Activated T-cell treated with anti-CD3 and anti-CD28 coated beads for 4 hours (primary cell): ENCODE measurements at regions not wholly inside any gene's neighbourhood (a gene's known extent, or its start where the extent isn't known, plus 50 kb on each side); places are given as distances from the start of the nearest gene placed in this dataset.

ENCODE experiments used
- DNase-seq: peaks from one replicate; pipeline ENCODE4 v3.0.0-alpha.2; 2020

GRCh38 chr10:131653554-131654470 is 247.0 kb upstream of the PPP2R2D start:
- no peak for DNase-seq

GRCh38 chr10:131654471-131655087 is 246.2 kb upstream of the PPP2R2D start:
- DNase-seq, result no peak

GRCh38 chr10:131655101-131655849 is 245.5 kb upstream of the PPP2R2D start:
- no peak for DNase-seq

GRCh38 chr10:131656009-131656408 is 244.8 kb upstream of the PPP2R2D start:
- no peak for DNase-seq

GRCh38 chr10:131656431-131656841 is 244.4 kb upstream of the PPP2R2D start:
- DNase-seq, result no peak

GRCh38 chr10:131657318-131657984 is 243.4 kb upstream of the PPP2R2D start:
- DNase-seq, result no peak

GRCh38 chr10:131657985-131658330 is 242.8 kb upstream of the PPP2R2D start:
- DNase-seq, result no peak

- no peak for DNase-seq
Measured at GRCh38 chr10:131658476-131659110, 242.2 kb upstream of the PPP2R2D start.

- no peak for DNase-seq
Measured at GRCh38 chr10:131660427-131660826, 240.4 kb upstream of the PPP2R2D start.

GRCh38 chr10:131662851-131663250 is 238.0 kb upstream of the PPP2R2D start:
- no peak for DNase-seq

GRCh38 chr10:131663351-131663750 is 237.5 kb upstream of the PPP2R2D start:
- no peak for DNase-seq

GRCh38 chr10:131666091-131666490 is 234.7 kb upstream of the PPP2R2D start:
- no peak for DNase-seq

- DNase-seq, result no peak
Measured at GRCh38 chr10:131667047-131667446, 233.8 kb upstream of the PPP2R2D start.

GRCh38 chr10:131667561-131667960 is 233.2 kb upstream of the PPP2R2D start:
- no peak for DNase-seq

- DNase-seq, result no peak
Measured at GRCh38 chr10:131668903-131669302, 231.9 kb upstream of the PPP2R2D start.

GRCh38 chr10:131669838-131670237 is 231.0 kb upstream of the PPP2R2D start:
- no peak for DNase-seq

- no peak for DNase-seq
Measured at GRCh38 chr10:131670341-131670740, 230.5 kb upstream of the PPP2R2D start.

- DNase-seq, result no peak
Measured at GRCh38 chr10:131673396-131673795, 227.4 kb upstream of the PPP2R2D start.

GRCh38 chr10:131674130-131674529 is 226.7 kb upstream of the PPP2R2D start:
- no peak for DNase-seq

GRCh38 chr10:131675104-131675503 is 225.7 kb upstream of the PPP2R2D start:
- no peak for DNase-seq

GRCh38 chr10:131676046-131676799 is 224.6 kb upstream of the PPP2R2D start:
- no peak for DNase-seq
